Activated CD8-positive, alpha-beta memory T cell treated with anti-CD3 and anti-CD28 coated beads, Interleukin-2, amount 10 ng/mL, durations not matched to agents 7 days and 5 days (primary cell): ENCODE measurements at regions not wholly inside any gene's neighbourhood (a gene's known extent, or its start where the extent isn't known, plus 50 kb on each side); places are given as distances from the start of the nearest gene placed in this dataset.

Experiments used
- ATAC-seq: fragments of 150-1000 bp; cut with Tn5 transposase; one replicate; pipeline ENCODE4 v1.10.0; 2021; ENCODE audit warnings: moderate library complexity
- CTCF ChIA-PET: fragments of 350-600 bp; sonication (Branson Sonifier 250); formaldehyde crosslinking; loops from one replicate; lab custom pipeline; 2021; ENCODE audit warnings: antibody characterized with exemption; lab: Charles Lee
- DNase-seq: peaks from one replicate; pipeline ENCODE4 v3.0.0-alpha.2; 2020
- H3K27ac Mint-ChIP-seq: one replicate; pipeline ENCODE4 v1.8.0; 2021; ENCODE audit warnings: mild to moderate bottlenecking, mixed read lengths
- H3K27me3 Mint-ChIP-seq: one replicate; pipeline ENCODE4 v1.8.0; 2021; ENCODE audit warnings: mixed read lengths
- H3K36me3 Mint-ChIP-seq: one replicate; pipeline ENCODE4 v1.8.0; 2021; ENCODE audit warnings: mild to moderate bottlenecking, mixed read lengths
- H3K4me1 Mint-ChIP-seq: one replicate; pipeline ENCODE4 v1.8.0; 2021; ENCODE audit warnings: mixed read lengths
- H3K4me3 Mint-ChIP-seq: one replicate; pipeline ENCODE4 v1.8.0; 2021; ENCODE audit warnings: mild to moderate bottlenecking, moderate library complexity, mixed read lengths
- H3K9me3 Mint-ChIP-seq: one replicate; pipeline ENCODE4 v1.8.0; 2022; ENCODE audit warnings: low read depth, mixed read lengths

GRCh38 chr4:81375745-81376144, 96.0 kb downstream of the RASGEF1B start:
- DNase-seq (no peak), ATAC-seq (no peak)
- H3K27ac Mint-ChIP-seq: no peak overlapping the region
- H3K36me3 Mint-ChIP-seq: no peaks in the 10 kb centered on the region
- no peaks in the 10 kb centered on the region for H3K4me1 Mint-ChIP-seq
- CTCF ChIA-PET: no interaction called here
- H3K9me3 Mint-ChIP-seq: no peaks in the 10 kb centered on the region
- H3K4me3 Mint-ChIP-seq: no peak overlapping the region
- peaks cover 26% of the 10 kb centered on the region for H3K27me3 Mint-ChIP-seq

- Mint-ChIP-seq H3K27ac (no peak overlapping the region), H3K4me3 (no peak overlapping the region), H3K9me3 (no peaks in the 10 kb centered on the region), H3K27me3 (peaks cover 34% of the 10 kb centered on the region), H3K4me1 (no peaks in the 10 kb centered on the region), H3K36me3 (no peaks in the 10 kb centered on the region)
- ATAC-seq (no peak), DNase-seq (no peak)
- CTCF ChIA-PET: interaction anchor here (1.9 kb wide), 1 partner anchor 18 kb away, joined by 8 read pairs; no protein-coding TSS in a partner anchor
These were observed 101.8 kb downstream of the RASGEF1B start for GRCh38 chr4:81369886-81370285.

GRCh38 chr4:81366779-81367178, 104.9 kb downstream of the RASGEF1B start:
- CTCF ChIA-PET: no interaction called here
- Mint-ChIP-seq H3K27me3 (peaks cover 28% of the 10 kb centered on the region), H3K4me3 (no peak overlapping the region), H3K27ac (no peak overlapping the region), H3K36me3 (no peaks in the 10 kb centered on the region), H3K4me1 (no peaks in the 10 kb centered on the region), H3K9me3 (no peaks in the 10 kb centered on the region)
- DNase-seq: no peak
- no peak for ATAC-seq

GRCh38 chr4:81360737-81361136, 111.0 kb downstream of the RASGEF1B start:
- Mint-ChIP-seq H3K27me3 (peaks cover 15% of the 10 kb centered on the region), H3K27ac (no peak overlapping the region), H3K36me3 (no peaks in the 10 kb centered on the region), H3K4me1 (no peaks in the 10 kb centered on the region), H3K9me3 (no peaks in the 10 kb centered on the region), H3K4me3 (no peak overlapping the region)
- CTCF ChIA-PET: no interaction called here
- ATAC-seq (no peak), DNase-seq (no peak)

- no peak for DNase-seq
- no peak for ATAC-seq
- Mint-ChIP-seq H3K36me3 (no peaks in the 10 kb centered on the region), H3K4me1 (no peaks in the 10 kb centered on the region), H3K4me3 (no peak overlapping the region), H3K27me3 (peaks cover 15% of the 10 kb centered on the region), H3K27ac (no peak overlapping the region), H3K9me3 (no peaks in the 10 kb centered on the region)
- CTCF ChIA-PET: no interaction called here
These were observed 112.5 kb downstream of the RASGEF1B start for GRCh38 chr4:81359207-81359606.

- no peak overlapping the region for H3K27ac Mint-ChIP-seq
- DNase-seq: no peak
- CTCF ChIA-PET: no interaction called here
- ATAC-seq: no peak
- H3K4me1 Mint-ChIP-seq: no peaks in the 10 kb centered on the region
- no peaks in the 10 kb centered on the region for H3K36me3 Mint-ChIP-seq
- H3K9me3 Mint-ChIP-seq: no peaks in the 10 kb centered on the region
- no peak overlapping the region for H3K4me3 Mint-ChIP-seq
- peaks cover 13% of the 10 kb centered on the region for H3K27me3 Mint-ChIP-seq
These were observed 113.6 kb downstream of the RASGEF1B start for GRCh38 chr4:81358154-81358553.

GRCh38 chr4:81356621-81357020, 115.1 kb downstream of the RASGEF1B start:
- CTCF ChIA-PET: no interaction called here
- no peaks in the 10 kb centered on the region for H3K4me1 Mint-ChIP-seq
- no peaks in the 10 kb centered on the region for H3K9me3 Mint-ChIP-seq
- ATAC-seq: no peak
- no peak overlapping the region for H3K27ac Mint-ChIP-seq
- no peaks in the 10 kb centered on the region for H3K36me3 Mint-ChIP-seq
- peaks cover 5% of the 10 kb centered on the region for H3K27me3 Mint-ChIP-seq
- H3K4me3 Mint-ChIP-seq: no peak overlapping the region
- no peak for DNase-seq

- Mint-ChIP-seq H3K36me3 (no peaks in the 10 kb centered on the region), H3K27ac (no peak overlapping the region), H3K4me3 (no peak overlapping the region), H3K27me3 (peaks cover 4% of the 10 kb centered on the region), H3K4me1 (no peaks in the 10 kb centered on the region), H3K9me3 (no peaks in the 10 kb centered on the region)
- DNase-seq: no peak
- ATAC-seq: no peak
- CTCF ChIA-PET: interaction anchor here (1.1 to 2.2 kb wide), 2 partner anchors 56 to 285 kb away, joined by 3 to 9 read pairs; no protein-coding TSS in a partner anchor
These were observed 116.6 kb downstream of the RASGEF1B start for GRCh38 chr4:81355136-81355535.

GRCh38 chr4:81353861-81354260, 117.8 kb downstream of the RASGEF1B start:
- Mint-ChIP-seq H3K27me3 (peaks cover 3% of the 10 kb centered on the region), H3K4me1 (no peaks in the 10 kb centered on the region), H3K4me3 (no peak overlapping the region), H3K27ac (no peak overlapping the region), H3K36me3 (no peaks in the 10 kb centered on the region), H3K9me3 (no peaks in the 10 kb centered on the region)
- DNase-seq (no peak), ATAC-seq (no peak)
- CTCF ChIA-PET: interaction anchor here (1.1 to 2.2 kb wide), 2 partner anchors 58 to 284 kb away, joined by 3 to 9 read pairs; no protein-coding TSS in a partner anchor

GRCh38 chr4:81352446-81352835, 119.3 kb downstream of the RASGEF1B start:
- H3K27ac Mint-ChIP-seq: no peak overlapping the region
- ATAC-seq (no peak), DNase-seq (no peak)
- H3K36me3 Mint-ChIP-seq: no peaks in the 10 kb centered on the region
- no peaks in the 10 kb centered on the region for H3K4me1 Mint-ChIP-seq
- CTCF ChIA-PET: interaction anchor here (0.5 to 2.7 kb wide), 4 partner anchors 93 to 775 kb away, joined by 3 to 33 read pairs (median 4); no protein-coding TSS in a partner anchor
- no peaks in the 10 kb centered on the region for H3K9me3 Mint-ChIP-seq
- H3K27me3 Mint-ChIP-seq: no peaks in the 10 kb centered on the region
- H3K4me3 Mint-ChIP-seq: no peak overlapping the region

- Mint-ChIP-seq H3K27me3 (no peaks in the 10 kb centered on the region), H3K4me3 (no peak overlapping the region), H3K9me3 (no peaks in the 10 kb centered on the region), H3K27ac (no peak overlapping the region), H3K36me3 (no peaks in the 10 kb centered on the region), H3K4me1 (no peaks in the 10 kb centered on the region)
- ATAC-seq: peak; percentile 49
- CTCF ChIA-PET: interaction anchor here (0.6 to 2.7 kb wide), 12 partner anchors 9 to 562 kb away, joined by 3 to 33 read pairs (median 4); no protein-coding TSS in a partner anchor
- peak; percentile 75 for DNase-seq
These were observed 119.9 kb downstream of the RASGEF1B start for GRCh38 chr4:81351654-81352445.

GRCh38 chr4:81350040-81350439, 121.7 kb downstream of the RASGEF1B start:
- no peak overlapping the region for H3K4me3 Mint-ChIP-seq
- no peaks in the 10 kb centered on the region for H3K27me3 Mint-ChIP-seq
- no peaks in the 10 kb centered on the region for H3K9me3 Mint-ChIP-seq
- CTCF ChIA-PET: interaction anchor here (2.7 kb wide), 1 partner anchor 280 kb away, joined by 33 read pairs; no protein-coding TSS in a partner anchor
- no peak for DNase-seq
- no peaks in the 10 kb centered on the region for H3K4me1 Mint-ChIP-seq
- no peak for ATAC-seq
- H3K27ac Mint-ChIP-seq: no peak overlapping the region
- no peaks in the 10 kb centered on the region for H3K36me3 Mint-ChIP-seq

- Mint-ChIP-seq H3K27me3 (no peaks in the 10 kb centered on the region), H3K4me3 (no peak overlapping the region)
- CTCF ChIA-PET: interaction anchor here (1.4 kb wide), 1 partner anchor 279 kb away, joined by 5 read pairs; no protein-coding TSS in a partner anchor
These were observed 123.0 kb downstream of the RASGEF1B start for GRCh38 chr4:81348778-81349094.

More at GRCh38 chr4:81348778-81349094, 123.0 kb downstream of the RASGEF1B start:
- no peaks in the 10 kb centered on the region for H3K4me1 Mint-ChIP-seq
- no peak overlapping the region for H3K27ac Mint-ChIP-seq
- H3K36me3 Mint-ChIP-seq: no peaks in the 10 kb centered on the region
- no peaks in the 10 kb centered on the region for H3K9me3 Mint-ChIP-seq
- no peak for ATAC-seq
- DNase-seq: no peak
